Hippocampal formation (tissue), 2 donors: ENCODE measurements at regions not wholly inside any gene's neighbourhood (a gene's known extent, or its start where the extent isn't known, plus 50 kb on each side); places are given as distances from the start of the nearest gene placed in this dataset.
"Not testable (repeated sequence)": the region's sequence is repeated elsewhere in the genome, so short reads cannot be mapped to it uniquely, and the experiment has no call there.

Source experiments
- DNase-seq, 2 donors: peaks; one replicate each; lab custom pipeline; 2025; lab: John Stamatoyannopoulos, UW

DNA sequence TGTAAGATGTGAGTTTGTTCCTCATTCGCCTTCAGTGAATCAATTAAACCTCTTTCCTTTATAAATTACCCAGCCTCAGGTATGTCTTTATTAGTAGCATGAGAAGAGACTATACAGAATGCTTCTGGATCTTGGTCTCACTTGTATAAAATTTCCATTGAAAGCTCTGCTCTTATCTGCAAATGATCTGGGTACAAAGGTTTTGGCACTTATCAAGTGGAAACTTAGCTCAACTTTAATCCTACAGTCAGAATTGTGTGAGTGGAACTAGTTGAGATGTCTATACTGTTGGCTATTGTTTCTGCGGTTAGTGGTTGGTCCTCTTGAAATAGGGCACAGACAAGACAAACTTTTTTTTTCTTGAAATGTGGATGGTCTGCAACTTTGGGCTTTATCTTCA lies 71.2 kb upstream of the CHORDC1 start:
- DNase-seq = no peak

DNA sequence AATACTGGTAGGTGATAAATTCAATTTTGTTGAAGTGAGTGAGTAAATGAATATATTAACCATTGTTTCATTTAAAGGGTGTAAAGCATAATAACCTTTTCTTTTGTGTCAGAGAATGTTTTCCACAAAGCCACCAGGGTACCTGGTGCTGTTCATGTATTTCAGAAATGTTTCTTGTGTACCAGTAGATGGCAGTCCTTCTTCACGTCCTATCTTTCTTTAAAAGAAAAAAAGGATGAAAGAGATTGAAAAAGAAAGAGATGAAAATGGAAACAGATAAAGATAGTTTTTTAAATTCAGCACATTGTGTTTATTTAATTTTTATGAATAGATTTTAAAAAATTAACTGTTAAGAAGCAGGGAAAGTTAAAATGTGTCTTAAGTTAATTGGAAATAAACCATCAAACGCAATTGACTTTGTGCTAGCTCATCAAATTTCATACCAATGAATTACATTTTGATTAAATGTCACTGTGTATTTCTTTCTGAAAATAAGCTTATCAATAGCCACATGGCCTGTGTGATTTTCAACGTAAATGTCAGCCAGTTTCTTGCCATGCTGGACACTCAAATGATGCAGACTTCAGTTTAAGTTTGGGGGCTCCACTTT lies 65.5 kb upstream of the CHORDC1 start:
- peak in 1 of 2 donors; percentile 44 for DNase-seq

- DNase-seq = no peak
These were observed 63.8 kb upstream of the CHORDC1 start for GRCh38 chr11:90286640-90287039.

GRCh38 chr11:90284171-90284570 lies 61.3 kb upstream of the CHORDC1 start:
- no peak for DNase-seq

GRCh38 chr11:90282551-90283071 lies 59.8 kb upstream of the CHORDC1 start:
- not testable (repeated sequence) for DNase-seq

DNA sequence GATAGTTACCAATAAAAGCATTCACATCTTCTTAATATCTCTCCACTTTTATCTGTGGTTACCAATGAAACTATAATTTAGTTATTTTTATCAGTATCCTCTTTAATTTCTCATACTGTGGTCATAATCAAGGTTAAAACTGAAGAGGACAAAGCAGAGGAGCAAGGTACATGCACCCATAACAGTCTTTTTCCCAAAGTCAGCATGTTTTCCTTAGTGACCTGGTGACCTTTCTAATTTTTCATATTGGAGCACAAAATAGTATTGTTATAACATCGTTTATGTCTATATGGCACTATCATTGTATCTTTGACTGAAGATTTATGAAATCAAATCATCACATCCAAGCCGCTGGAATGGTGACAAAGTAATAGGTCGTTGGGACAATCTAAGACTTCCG lies 51.5 kb upstream of the CHORDC1 start:
- DNase-seq = no peak
